GM12878 (cell line): ENCODE measurements at regions not wholly inside any gene's neighbourhood (a gene's known extent, or its start where the extent isn't known, plus 50 kb on each side); places are given as distances from the start of the nearest gene placed in this dataset.
"Not testable (repeated sequence)": the region's sequence is repeated elsewhere in the genome, so short reads cannot be mapped to it uniquely, and the experiment has no call there.

Source experiments
- SIN3A ChIP-seq: IDR thresholded peaks from 2 replicates; pipeline ENCODE4 v1.6.1; 2012; ENCODE audit warnings: low read depth, low read length, improper control_type of control experiment
- TF ChIP-seq, protein P1 (sequence below), 3 experiments: IDR thresholded peaks in 2 of 3; conservative IDR thresholded peaks in 1 of 3; 2 replicates each; pipeline ENCODE4 v1.5.1; 2011; ENCODE audit warnings: low read depth in 3 of 3, low read length in 3 of 3, mild to moderate bottlenecking in 3 of 3, control low read depth in 2 of 3, moderate library complexity in 2 of 3, inconsistent platforms in 1 of 3, mixed read lengths in 1 of 3; ENCODE audit not compliant: control insufficient read depth in 2 of 3, insufficient read depth in 1 of 3; ENCODE audit errors: extremely low read depth in 1 of 3

- not testable (repeated sequence) for TF ChIP-seq SIN3A
- TF ChIP-seq, protein P1, sequence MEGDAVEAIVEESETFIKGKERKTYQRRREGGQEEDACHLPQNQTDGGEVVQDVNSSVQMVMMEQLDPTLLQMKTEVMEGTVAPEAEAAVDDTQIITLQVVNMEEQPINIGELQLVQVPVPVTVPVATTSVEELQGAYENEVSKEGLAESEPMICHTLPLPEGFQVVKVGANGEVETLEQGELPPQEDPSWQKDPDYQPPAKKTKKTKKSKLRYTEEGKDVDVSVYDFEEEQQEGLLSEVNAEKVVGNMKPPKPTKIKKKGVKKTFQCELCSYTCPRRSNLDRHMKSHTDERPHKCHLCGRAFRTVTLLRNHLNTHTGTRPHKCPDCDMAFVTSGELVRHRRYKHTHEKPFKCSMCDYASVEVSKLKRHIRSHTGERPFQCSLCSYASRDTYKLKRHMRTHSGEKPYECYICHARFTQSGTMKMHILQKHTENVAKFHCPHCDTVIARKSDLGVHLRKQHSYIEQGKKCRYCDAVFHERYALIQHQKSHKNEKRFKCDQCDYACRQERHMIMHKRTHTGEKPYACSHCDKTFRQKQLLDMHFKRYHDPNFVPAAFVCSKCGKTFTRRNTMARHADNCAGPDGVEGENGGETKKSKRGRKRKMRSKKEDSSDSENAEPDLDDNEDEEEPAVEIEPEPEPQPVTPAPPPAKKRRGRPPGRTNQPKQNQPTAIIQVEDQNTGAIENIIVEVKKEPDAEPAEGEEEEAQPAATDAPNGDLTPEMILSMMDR (IDR thresholded peaks at IDR 0.05 in 2 of 3, conservative IDR thresholded peaks at IDR 0.05 in 1 of 3; ENCODE audit: control insufficient read depth in 2 of 3, extremely low read depth in 1 of 3, insufficient read depth in 1 of 3, low read depth in 3 of 3, low read length in 3 of 3) = not testable (repeated sequence)
Measured at GRCh38 chr2:87574193-87575119, 173.4 kb upstream of the PLGLB2 start.
